H1 (cell line): ENCODE measurements at regions not wholly inside any gene's neighbourhood (a gene's known extent, or its start where the extent isn't known, plus 50 kb on each side); places are given as distances from the start of the nearest gene placed in this dataset.

ENCODE experiments used
- CHD2 ChIP-seq: IDR thresholded peaks from 2 replicates; pipeline ENCODE4 v1.6.1; 2012; ENCODE audit warnings: low read length, improper control_type of control experiment
- EZH2 ChIP-seq: fragments of 200-600 bp; sonication (generic); IDR thresholded peaks from 2 replicates; pipeline ENCODE4 v1.7.1; 2012; ENCODE audit warnings: low read depth, mild to moderate bottlenecking, moderate library complexity, low read length, inconsistent platforms; ENCODE audit not compliant: severe bottlenecking
- POLR2A ChIP-seq, 2 experiments: IDR thresholded peaks; 1 replicate in 1 of 2; 2 replicates in 1 of 2; pipeline ENCODE4 v1.6.1; 2011; ENCODE audit warnings: low read depth in 2 of 2, low read length in 2 of 2, mild to moderate bottlenecking in 2 of 2; ENCODE audit errors: control extremely low read depth in 1 of 2
- RFX5 ChIP-seq: IDR thresholded peaks from 2 replicates; pipeline ENCODE4 v1.6.1; 2011; ENCODE audit warnings: low read depth, low read length, improper control_type of control experiment, borderline replicate concordance
- RNF2 ChIP-seq: fragments of 200-900, 300-1000 bp; sonication (generic); IDR thresholded peaks from 2 replicates; pipeline ENCODE4 v1.7.1; 2016; ENCODE audit warnings: borderline replicate concordance, low read depth, mild to moderate bottlenecking, antibody characterized with exemption, low read length; ENCODE audit not compliant: poor library complexity, severe bottlenecking; ENCODE audit errors: missing control alignments
- SIRT6 ChIP-seq: IDR thresholded peaks from one replicate; pipeline ENCODE4 v1.7.1; 2012; ENCODE audit warnings: low read length, inconsistent platforms
- TF ChIP-seq, protein P1 (sequence below), 3 experiments: IDR thresholded peaks; 1 replicate in 2 of 3; 2 replicates in 1 of 3; pipeline versions ENCODE4 v1.5.1 to v1.6.1; 2011; ENCODE audit warnings: low read length in 3 of 3, mild to moderate bottlenecking in 3 of 3, inconsistent platforms in 2 of 3, low read depth in 1 of 3, moderate library complexity in 1 of 3; ENCODE audit not compliant: insufficient read depth in 1 of 3; ENCODE audit errors: control extremely low read depth in 1 of 3
- TF ChIP-seq, protein P2 (sequence below): IDR thresholded peaks from 2 replicates; pipeline ENCODE4 v1.6.1; 2011; ENCODE audit warnings: low read length, improper control_type of control experiment

DNA sequence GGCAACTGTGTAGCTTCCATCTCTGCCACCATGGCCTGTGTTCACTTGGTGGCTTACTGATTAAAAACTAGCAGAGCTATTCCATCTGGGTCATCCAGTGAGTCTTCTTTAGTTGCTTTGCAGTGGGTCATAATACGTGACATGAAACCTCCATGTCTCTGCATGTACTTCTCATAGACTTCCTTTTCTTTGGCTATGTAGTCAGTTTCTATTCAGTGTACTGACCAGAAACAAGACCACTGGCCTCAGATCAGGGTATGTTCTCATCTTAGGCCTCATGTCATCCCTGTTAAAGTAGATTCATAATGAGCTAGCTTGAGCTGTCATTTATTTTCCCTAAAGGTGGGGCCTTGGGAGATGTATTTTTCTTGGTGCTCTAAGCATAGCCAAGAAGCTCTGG lies 195.2 kb downstream of the CCNG2 start:
- no peak for TF ChIP-seq CHD2
- no peak for TF ChIP-seq EZH2
- no peak for TF ChIP-seq RFX5
- no peak for TF ChIP-seq POLR2A (IDR thresholded peaks at IDR 0.05; ENCODE audit: control extremely low read depth in 1 of 2, low read depth in 2 of 2, low read length in 2 of 2)
- TF ChIP-seq RNF2: no peak
- TF ChIP-seq, protein P1, sequence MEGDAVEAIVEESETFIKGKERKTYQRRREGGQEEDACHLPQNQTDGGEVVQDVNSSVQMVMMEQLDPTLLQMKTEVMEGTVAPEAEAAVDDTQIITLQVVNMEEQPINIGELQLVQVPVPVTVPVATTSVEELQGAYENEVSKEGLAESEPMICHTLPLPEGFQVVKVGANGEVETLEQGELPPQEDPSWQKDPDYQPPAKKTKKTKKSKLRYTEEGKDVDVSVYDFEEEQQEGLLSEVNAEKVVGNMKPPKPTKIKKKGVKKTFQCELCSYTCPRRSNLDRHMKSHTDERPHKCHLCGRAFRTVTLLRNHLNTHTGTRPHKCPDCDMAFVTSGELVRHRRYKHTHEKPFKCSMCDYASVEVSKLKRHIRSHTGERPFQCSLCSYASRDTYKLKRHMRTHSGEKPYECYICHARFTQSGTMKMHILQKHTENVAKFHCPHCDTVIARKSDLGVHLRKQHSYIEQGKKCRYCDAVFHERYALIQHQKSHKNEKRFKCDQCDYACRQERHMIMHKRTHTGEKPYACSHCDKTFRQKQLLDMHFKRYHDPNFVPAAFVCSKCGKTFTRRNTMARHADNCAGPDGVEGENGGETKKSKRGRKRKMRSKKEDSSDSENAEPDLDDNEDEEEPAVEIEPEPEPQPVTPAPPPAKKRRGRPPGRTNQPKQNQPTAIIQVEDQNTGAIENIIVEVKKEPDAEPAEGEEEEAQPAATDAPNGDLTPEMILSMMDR (IDR thresholded peaks at IDR 0.05; ENCODE audit: control extremely low read depth in 1 of 3, insufficient read depth in 1 of 3, low read depth in 1 of 3, low read length in 3 of 3): no peak
- no peak for TF ChIP-seq SIRT6
- TF ChIP-seq, protein P2, sequence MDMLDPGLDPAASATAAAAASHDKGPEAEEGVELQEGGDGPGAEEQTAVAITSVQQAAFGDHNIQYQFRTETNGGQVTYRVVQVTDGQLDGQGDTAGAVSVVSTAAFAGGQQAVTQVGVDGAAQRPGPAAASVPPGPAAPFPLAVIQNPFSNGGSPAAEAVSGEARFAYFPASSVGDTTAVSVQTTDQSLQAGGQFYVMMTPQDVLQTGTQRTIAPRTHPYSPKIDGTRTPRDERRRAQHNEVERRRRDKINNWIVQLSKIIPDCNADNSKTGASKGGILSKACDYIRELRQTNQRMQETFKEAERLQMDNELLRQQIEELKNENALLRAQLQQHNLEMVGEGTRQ: no peak
